H1 (cell line): ENCODE measurements at regions not wholly inside any gene's neighbourhood (a gene's known extent, or its start where the extent isn't known, plus 50 kb on each side); places are given as distances from the start of the nearest gene placed in this dataset. TPM values are rescaled to one million over a fixed set of nuclear protein-coding genes. Genes with fewer than 3 reads are reported as not detected.

ENCODE experiments used
- small RNA-seq: library from polyadenylated mRNA; stranded (forward); fragments of <200 nt; extraction: miRNeasy Mini kit (QIAGEN cat#:217004); gene quantifications from one replicate; pipeline ENCODE3, GENCODE V24; 2013; ENCODE audit not compliant: insufficient read depth

Small RNA genes lying in the stretch of these regions (small RNA-seq; reads per million reads assigned to genes)
- not detected for gene RN7SL435P
